Right lobe of liver (tissue), 4 donors: ENCODE measurements at regions not wholly inside any gene's neighbourhood (a gene's known extent, or its start where the extent isn't known, plus 50 kb on each side); places are given as distances from the start of the nearest gene placed in this dataset.

ENCODE experiments used
- CTCF ChIP-seq, 4 donors: fragments of 200-600 bp in 3 of 4; fragments of 450-650 bp in 1 of 4; IDR thresholded peaks; one replicate each; pipeline versions ENCODE4 v1.5.1 to v1.8.0; 2016 to 2022; ENCODE audit warnings: antibody characterized with exemption in 4 of 4, mild to moderate bottlenecking in 2 of 4
- POLR2A ChIP-seq: fragments of 450-650 bp; IDR thresholded peaks from one replicate; pipeline ENCODE4 v1.6.1; 2017; ENCODE audit warnings: antibody characterized with exemption, mild to moderate bottlenecking
- donor health status: DM: no; HTN: no; CAD: no.
- donor health status: DM: no; HTN: no; CAD: no.
- donor health status: DM: no; HTN: yes; CAD: no.

GRCh38 chr7:97280950-97281349, 163.5 kb downstream of the SDHAF3 start:
- TF ChIP-seq CTCF (IDR thresholded peaks at IDR 0.05) = no peak
- no peak for TF ChIP-seq POLR2A
